ENCODE measurements at regions not wholly inside any gene's neighbourhood (a gene's known extent, or its start where the extent isn't known, plus 50 kb on each side); places are given as distances from the start of the nearest gene placed in this dataset.
"Not testable (repeated sequence)": the region's sequence is repeated elsewhere in the genome, so short reads cannot be mapped to it uniquely, and the experiment has no call there.

DNA sequence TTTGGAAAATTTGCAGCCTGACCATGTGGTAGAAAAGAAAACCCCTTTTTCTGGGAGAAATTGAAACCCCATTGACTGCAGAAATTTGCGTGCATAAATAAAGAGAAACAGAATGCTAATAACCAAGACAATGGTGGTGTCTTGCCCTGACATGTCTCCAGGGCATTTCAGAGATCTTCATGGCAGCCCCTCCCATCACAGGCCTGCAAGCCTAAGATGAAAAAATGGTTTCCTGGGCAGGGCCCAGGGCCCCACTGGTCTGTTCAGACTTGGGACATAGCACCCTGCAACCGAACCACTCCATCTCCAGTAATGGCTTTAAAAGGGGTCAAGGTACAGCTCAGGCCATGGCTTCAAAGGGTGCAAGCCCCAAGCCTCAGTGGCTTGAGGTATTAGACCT is 71.6 kb upstream of the SGIP1 start:
- no peak for DNase-seq

DNA sequence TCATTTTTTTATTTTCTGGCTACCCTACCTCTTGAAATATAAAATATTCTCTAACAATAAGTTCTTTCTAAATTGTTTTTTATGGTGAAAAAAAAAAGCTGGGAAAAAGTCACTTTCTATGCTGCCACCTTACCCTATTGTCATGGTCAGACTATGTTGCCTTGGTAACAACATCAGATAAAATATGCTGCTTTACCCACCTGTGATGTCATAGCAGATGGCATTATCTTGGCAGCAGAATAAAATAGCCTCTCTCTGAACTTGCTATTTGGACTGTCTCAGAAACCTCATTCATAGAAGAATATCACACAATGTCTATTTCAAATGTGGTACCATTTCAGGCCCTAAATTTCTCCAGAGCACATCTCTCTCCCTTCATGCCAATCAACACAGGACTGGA is 69.6 kb upstream of the SGIP1 start:
- no peak for DNase-seq

DNA sequence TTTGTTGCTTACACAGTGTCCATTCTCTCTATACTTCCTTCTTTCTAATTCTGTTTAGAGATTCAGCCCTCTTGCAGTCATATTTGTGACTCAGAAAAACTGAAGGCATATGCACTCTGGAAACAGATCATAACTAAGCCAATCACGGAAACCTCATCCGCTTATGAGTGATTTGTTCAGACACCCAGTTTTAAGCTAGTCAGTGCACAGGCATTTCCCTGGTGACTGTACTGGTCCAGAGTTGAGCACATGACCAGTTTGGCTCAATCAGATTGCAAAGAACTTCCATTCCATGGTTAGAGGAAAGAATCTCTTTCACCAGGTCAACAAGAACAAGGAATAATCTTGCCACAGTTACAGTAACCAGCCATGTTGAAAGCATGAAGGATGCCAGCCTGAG is 69.2 kb upstream of the SGIP1 start:
- DNase-seq: no peak

DNA sequence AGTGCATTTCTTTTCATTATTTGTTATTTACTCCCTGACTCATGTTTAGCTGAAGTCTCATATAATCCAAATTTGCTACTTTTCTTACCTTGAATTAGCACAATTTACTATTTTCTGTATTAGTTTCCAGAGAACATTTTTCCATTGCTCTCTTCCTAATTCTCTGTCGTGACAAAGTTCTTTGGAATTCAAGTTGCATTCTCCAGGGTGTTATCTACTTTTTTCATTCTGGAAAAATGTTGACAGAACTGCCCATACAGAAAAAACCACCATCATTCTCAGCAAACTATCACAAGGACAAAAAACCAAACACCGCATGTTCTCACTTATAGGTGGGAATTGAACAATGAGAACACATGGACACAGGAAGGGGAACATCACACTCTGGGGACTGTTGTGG is 67.3 kb upstream of the SGIP1 start:
- not testable (repeated sequence) for DNase-seq

DNA sequence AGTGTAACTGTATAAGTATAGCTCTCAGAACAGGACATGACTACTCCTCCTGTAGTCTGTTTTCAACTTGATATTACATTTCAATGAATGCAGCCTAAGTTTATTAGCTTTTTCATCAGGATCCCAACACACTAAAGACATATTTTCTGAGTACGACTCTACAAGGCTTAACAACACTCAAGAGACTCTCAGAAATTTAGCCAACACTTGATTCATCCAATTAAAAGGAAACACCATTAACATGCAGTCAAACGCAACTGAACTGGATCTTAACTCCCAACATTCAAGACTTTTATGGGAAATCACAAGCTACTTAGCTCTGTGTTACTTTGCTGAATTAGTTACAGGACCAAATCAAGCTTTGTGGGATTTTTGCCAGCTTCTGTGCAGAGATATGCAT is 65.2 kb upstream of the SGIP1 start:
- DNase-seq: no peak

DNA sequence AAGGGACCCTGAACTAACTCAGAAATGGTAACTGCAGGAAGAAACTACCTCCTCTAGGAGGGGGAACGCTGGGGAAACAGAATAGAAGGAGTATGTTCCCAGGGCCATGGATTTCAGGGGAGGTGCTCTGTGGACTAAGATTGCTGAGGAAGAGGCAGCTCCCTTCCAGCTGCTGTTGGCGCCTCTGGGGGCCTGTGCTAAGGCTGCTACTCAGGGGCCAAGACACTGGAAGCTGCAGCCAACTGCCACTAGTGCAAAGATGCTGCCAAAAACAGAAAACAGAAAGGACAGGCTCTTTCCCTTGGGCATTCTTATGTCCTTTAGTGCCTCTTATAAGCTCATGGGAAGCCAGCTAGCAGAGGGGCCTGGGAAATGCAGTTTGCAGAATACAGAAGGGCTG is 58.0 kb upstream of the SGIP1 start:
- DNase-seq: no peak

DNA sequence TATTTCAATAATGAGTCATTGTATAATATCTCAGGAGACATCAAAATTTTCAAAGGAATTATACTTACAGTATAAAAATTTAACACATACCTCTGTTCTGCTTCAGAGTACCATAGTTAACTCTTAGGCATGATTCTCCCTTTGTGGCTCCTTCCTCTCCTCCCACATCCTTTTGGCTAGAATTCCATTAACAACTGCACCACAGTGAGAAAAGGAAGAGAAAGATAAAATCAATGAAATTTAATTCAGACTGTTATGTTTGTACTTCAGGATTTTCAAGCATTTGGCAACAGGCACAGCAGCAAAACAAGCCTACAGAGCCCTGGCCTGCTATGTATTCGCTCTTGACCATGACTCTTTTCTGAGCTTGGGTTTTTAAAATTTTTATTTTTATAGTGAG is 57.2 kb upstream of the SGIP1 start:
- no peak for DNase-seq

DNA sequence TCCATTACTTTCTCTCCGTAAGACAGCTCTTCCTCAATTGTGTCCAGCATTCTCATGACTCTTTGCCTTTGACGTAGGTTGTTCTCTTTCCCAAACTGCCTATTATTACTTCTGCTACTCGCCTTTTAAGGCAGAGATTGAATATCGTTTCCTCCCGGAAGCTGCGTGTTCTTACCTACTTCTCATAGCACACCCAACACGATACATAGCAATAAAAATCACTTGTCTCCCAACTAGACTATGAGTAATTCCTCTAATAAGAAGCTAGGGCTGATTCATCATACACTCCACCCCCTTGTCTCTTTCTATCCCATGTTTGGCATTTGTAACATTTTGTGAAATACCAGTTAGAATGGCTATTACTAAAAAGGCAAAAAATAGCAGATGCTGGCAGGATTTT is 55.8 kb upstream of the SGIP1 start:
- no peak for DNase-seq

DNA sequence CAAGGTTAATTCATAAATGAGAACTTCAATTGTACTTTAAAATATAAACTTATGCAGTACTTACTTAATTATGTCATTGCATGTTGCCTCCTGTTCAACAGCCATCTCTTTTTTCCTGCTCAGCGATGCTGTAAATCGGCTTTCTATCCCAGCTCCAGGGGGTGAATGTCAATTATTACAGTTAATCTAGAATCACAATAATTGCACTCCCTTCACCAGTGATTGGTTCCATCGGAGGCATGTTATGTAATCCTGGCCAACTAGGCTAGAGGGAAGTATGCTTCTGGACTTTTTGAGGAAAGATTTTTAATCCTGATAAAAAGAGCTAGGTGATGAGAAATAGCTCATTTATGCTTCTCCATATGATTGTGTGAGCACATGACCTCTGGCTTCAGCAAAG is 53.8 kb upstream of the SGIP1 start:
- no peak for DNase-seq

DNA sequence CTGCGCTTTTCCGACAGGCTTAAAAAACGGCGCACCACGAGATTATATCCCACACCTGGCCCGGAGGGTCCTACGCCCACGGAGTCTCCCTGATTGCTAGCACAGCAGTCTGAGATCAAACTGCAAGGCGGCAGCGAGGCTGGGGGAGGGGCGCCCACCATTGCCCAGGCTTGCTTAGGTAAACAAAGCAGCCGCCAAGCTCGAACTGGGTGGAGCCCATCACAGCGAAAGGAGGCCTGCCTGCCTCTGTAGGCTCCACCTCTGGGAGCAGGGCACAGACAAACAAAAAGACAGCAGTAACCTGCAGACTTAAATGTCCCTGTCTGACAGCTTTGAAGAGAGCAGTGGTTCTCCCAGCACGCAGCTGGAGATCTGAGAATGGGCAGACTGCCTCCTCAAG is 52.7 kb upstream of the SGIP1 start:
- not testable (repeated sequence) for DNase-seq

Measured in bone marrow (tissue), 2 donors.